ENCODE measurements at regions not wholly inside any gene's neighbourhood (a gene's known extent, or its start where the extent isn't known, plus 50 kb on each side); places are given as distances from the start of the nearest gene placed in this dataset.

- no CpG with 5 or more reads among the region's 10 CpGs for WGBS, 2 experiments (ENCODE audit: extremely low coverage in 2 of 2, insufficient read length in 1 of 2)
- H3K9me3 ChIP-seq (ENCODE audit: control insufficient read depth, insufficient read depth, low read length), result peaks cover 2% of the 10 kb centered on the region
- no peak overlapping the region for H2BK15ac ChIP-seq (ENCODE audit: low read depth, low read length)
- no peaks in the 10 kb centered on the region for H3K9me1 ChIP-seq (ENCODE audit: insufficient read depth, low read length)
- TF ChIP-seq MXI1 (IDR thresholded peaks at IDR 0.05; ENCODE audit: borderline replicate concordance, low read depth, low read length) (no peak), MAFK (IDR thresholded peaks at IDR 0.05; ENCODE audit: low read depth, low read length) (no peak), BHLHE40 (IDR thresholded peaks at IDR 0.05; ENCODE audit: low read depth, low read length) (no peak), NFE2L2 (IDR thresholded peaks at IDR 0.05; ENCODE audit: low read depth, low read length) (no peak), CEBPB (IDR thresholded peaks at IDR 0.05; ENCODE audit: low read depth, low read length) (no peak), RCOR1 (IDR thresholded peaks at IDR 0.05; ENCODE audit: insufficient replicate concordance, low read length) (no peak), MAZ (IDR thresholded peaks at IDR 0.05; ENCODE audit: borderline replicate concordance, low read depth, low read length) (no peak), ELK1 (IDR thresholded peaks at IDR 0.05; ENCODE audit: borderline replicate concordance, low read depth, low read length) (no peak), CHD1 (IDR thresholded peaks at IDR 0.05; ENCODE audit: low read depth, low read length) (no peak), CTCF (conservative IDR thresholded peaks at IDR 0.05; ENCODE audit: low read depth, low read length) (no peak)
- no TSS peak for BruUV-seq (replicated peaks)
- no peaks in the 10 kb centered on the region for H3K36me3 ChIP-seq (ENCODE audit: control insufficient read depth, insufficient read depth, low read length)
- H3K23ac ChIP-seq (ENCODE audit: low read depth, low read length), result no peak overlapping the region
- no peak overlapping the region for H3K56ac ChIP-seq (ENCODE audit: extremely low read depth, insufficient read depth, low read length)
- intact Hi-C loops (cut with micrococcal nuclease) (no loop called here), dilution Hi-C loops (cut with HindIII; ENCODE audit: low sequenced_read_pairs, unreplicated experiment) (no loop called here), in situ Hi-C loops (cut with MboI; ENCODE audit: low sequenced_read_pairs) (loop anchor here (10.0 to 25.0 kb wide), 2 partner anchors 262 to 889 kb away; no protein-coding TSS in a partner anchor)
- H2BK20ac ChIP-seq (ENCODE audit: low read depth, low read length), result no peak overlapping the region
- H3K4me1 ChIP-seq (ENCODE audit: control insufficient read depth, insufficient read depth, low read length), result no peaks in the 10 kb centered on the region
- no peak overlapping the region for H3K4me2 ChIP-seq (ENCODE audit: low read depth, low read length)
- no peak overlapping the region for H3K27ac ChIP-seq (ENCODE audit: insufficient read depth, low read length)
- H3K4ac ChIP-seq (ENCODE audit: low read depth, low read length), result no peak overlapping the region
- DNase-seq (no peak), ATAC-seq (ENCODE audit: low read depth) (no peak)
- no peak overlapping the region for H2AK9ac ChIP-seq (replicated peaks; ENCODE audit: low read depth, low read length, poor library complexity)
- no peak overlapping the region for H2BK5ac ChIP-seq (ENCODE audit: low read depth, low read length, poor library complexity, severe bottlenecking)
- no peak overlapping the region for H2AK5ac ChIP-seq (ENCODE audit: low read depth, low read length)
- CTCF ChIA-PET, result no interaction called here
- H2AFZ ChIP-seq (replicated peaks; ENCODE audit: low read length, poor library complexity), result no peak overlapping the region
- H3K9ac ChIP-seq (ENCODE audit: low read depth, low read length), result no peak overlapping the region
- H3K18ac ChIP-seq (ENCODE audit: low read depth, low read length), result no peak overlapping the region
- POLR2A ChIA-PET (ENCODE audit: unreplicated experiment), result no interaction called here
- no peaks in the 10 kb centered on the region for H4K20me1 ChIP-seq (ENCODE audit: insufficient read depth, low read length)
- H3K14ac ChIP-seq (replicated peaks; ENCODE audit: low read depth, low read length), result no peak overlapping the region
- no peak overlapping the region for H4K5ac ChIP-seq (ENCODE audit: low read depth, low read length)
- H3K4me3 ChIP-seq (ENCODE audit: insufficient read depth, low read depth, low read length), result no peak overlapping the region
- no peaks in the 10 kb centered on the region for H3K79me1 ChIP-seq (ENCODE audit: low read depth in 1 of 2, low read length in 2 of 2)
- H4K91ac ChIP-seq (ENCODE audit: insufficient read depth, low read depth, low read length), result no peak overlapping the region
- no peak overlapping the region for H4K8ac ChIP-seq (ENCODE audit: low read depth in 2 of 2, low read length in 2 of 2)
- peaks cover 68% of the 10 kb centered on the region for H3K27me3 ChIP-seq (ENCODE audit: control insufficient read depth, insufficient read depth, low read length)
- H2BK120ac ChIP-seq (ENCODE audit: low read depth, low read length), result no peak overlapping the region
Observed at GRCh38 chr12:13275241-13276085, 78.9 kb downstream of the EMP1 start.

Measured in IMR-90 (cell line).